GM12872 (cell line): ENCODE measurements at regions not wholly inside any gene's neighbourhood (a gene's known extent, or its start where the extent isn't known, plus 50 kb on each side); places are given as distances from the start of the nearest gene placed in this dataset.

ENCODE experiments used
- CTCF ChIP-seq: IDR thresholded peaks from 3 replicates; pipeline ENCODE4 v1.5.1; 2011; ENCODE audit warnings: low read depth, mild to moderate bottlenecking, low read length, moderate library complexity; ENCODE audit not compliant: insufficient read depth

GRCh38 chr17:53218723-53219122 lies 604.0 kb upstream of the KIF2B start:
- no peak for TF ChIP-seq CTCF

- no peak for TF ChIP-seq CTCF
Measured at GRCh38 chr17:53217311-53217710, 605.4 kb upstream of the KIF2B start.

GRCh38 chr17:53193044-53193443 lies 629.7 kb upstream of the KIF2B start:
- TF ChIP-seq CTCF, result no peak

GRCh38 chr17:53191878-53192277 lies 630.8 kb upstream of the KIF2B start:
- TF ChIP-seq CTCF, result no peak

GRCh38 chr17:53186001-53186400 lies 636.7 kb upstream of the KIF2B start:
- TF ChIP-seq CTCF, result no peak

- TF ChIP-seq CTCF, result no peak
Measured at GRCh38 chr17:53176629-53177028, 646.1 kb upstream of the KIF2B start.

GRCh38 chr17:53168413-53168812 lies 654.3 kb upstream of the KIF2B start:
- TF ChIP-seq CTCF, result no peak

- TF ChIP-seq CTCF, result no peak
Measured at GRCh38 chr17:53166731-53167130, 656.0 kb upstream of the KIF2B start.
